Skeletal muscle cell (primary cell): ENCODE measurements at regions not wholly inside any gene's neighbourhood (a gene's known extent, or its start where the extent isn't known, plus 50 kb on each side); places are given as distances from the start of the nearest gene placed in this dataset.
A peak's percentile ranks its signal among the peaks of the same experiment; 100 is the strongest.
"Not testable (repeated sequence)": the region's sequence is repeated elsewhere in the genome, so short reads cannot be mapped to it uniquely, and the experiment has no call there.

Experiments used
- DNase-seq: peaks from one replicate; pipeline ENCODE4 v3.0.0-alpha.2; 2010; ENCODE audit warnings: low read depth
- H3K4me3 ChIP-seq: 2 replicates; pipeline ENCODE4 v1.5.1; 2011; ENCODE audit warnings: low read depth, mild to moderate bottlenecking, control low read depth, low read length, moderate library complexity

- no peak for DNase-seq
- no peak overlapping the region for H3K4me3 ChIP-seq
Observed at GRCh38 chr2:45102579-45103117, 93.4 kb upstream of the SIX2 start.

GRCh38 chr2:45102141-45102540 lies 92.9 kb upstream of the SIX2 start:
- no peak overlapping the region for H3K4me3 ChIP-seq
- DNase-seq, result no peak

- H3K4me3 ChIP-seq, result no peak overlapping the region
Observed at GRCh38 chr2:45096996-45097395, 87.7 kb upstream of the SIX2 start.

GRCh38 chr2:45096038-45096437 lies 86.8 kb upstream of the SIX2 start:
- not testable (repeated sequence) for H3K4me3 ChIP-seq, DNase-seq

More at GRCh38 chr2:45096996-45097395, 87.7 kb upstream of the SIX2 start:
- DNase-seq, result no peak

GRCh38 chr2:45093663-45094062 lies 84.4 kb upstream of the SIX2 start:
- H3K4me3 ChIP-seq, result no peak overlapping the region

GRCh38 chr2:45093181-45093580 lies 83.9 kb upstream of the SIX2 start:
- no peak for DNase-seq
- H3K4me3 ChIP-seq, result no peak overlapping the region

More at GRCh38 chr2:45093663-45094062, 84.4 kb upstream of the SIX2 start:
- no peak for DNase-seq

GRCh38 chr2:45089554-45090261 lies 80.5 kb upstream of the SIX2 start:
- H3K4me3 ChIP-seq, result no peak overlapping the region
- DNase-seq, result no peak

GRCh38 chr2:45085487-45085886 lies 76.2 kb upstream of the SIX2 start:
- no peak for DNase-seq
- H3K4me3 ChIP-seq, result no peak overlapping the region

- no peak for DNase-seq
- no peak overlapping the region for H3K4me3 ChIP-seq
Observed at GRCh38 chr2:45084361-45085020, 75.2 kb upstream of the SIX2 start.

- no peak overlapping the region for H3K4me3 ChIP-seq
- DNase-seq, result no peak
Observed at GRCh38 chr2:45083175-45083574, 73.9 kb upstream of the SIX2 start.

- no peak for DNase-seq
- no peak overlapping the region for H3K4me3 ChIP-seq
Observed at GRCh38 chr2:45074713-45075112, 65.5 kb upstream of the SIX2 start.

- DNase-seq, result no peak
- H3K4me3 ChIP-seq, result no peak overlapping the region
Observed at GRCh38 chr2:45072862-45073237, 63.6 kb upstream of the SIX2 start.

GRCh38 chr2:45072064-45072861 lies 63.0 kb upstream of the SIX2 start:
- no peak overlapping the region for H3K4me3 ChIP-seq
- DNase-seq, result no peak

GRCh38 chr2:45070113-45070652 lies 60.9 kb upstream of the SIX2 start:
- no peak overlapping the region for H3K4me3 ChIP-seq
- DNase-seq, result no peak

GRCh38 chr2:45069684-45070083 lies 60.4 kb upstream of the SIX2 start:
- no peak overlapping the region for H3K4me3 ChIP-seq
- no peak for DNase-seq

- DNase-seq, result no peak
- H3K4me3 ChIP-seq, result no peak overlapping the region
Observed at GRCh38 chr2:45068571-45069140, 59.4 kb upstream of the SIX2 start.

GRCh38 chr2:45067859-45068570 lies 58.8 kb upstream of the SIX2 start:
- H3K4me3 ChIP-seq, result no peak overlapping the region
- DNase-seq, result peak; percentile 22
